GM12872 (cell line): ENCODE measurements at regions not wholly inside any gene's neighbourhood (a gene's known extent, or its start where the extent isn't known, plus 50 kb on each side); places are given as distances from the start of the nearest gene placed in this dataset.

Experiments used
- CTCF ChIP-seq: IDR thresholded peaks from 3 replicates; pipeline ENCODE4 v1.5.1; 2011; ENCODE audit warnings: low read depth, mild to moderate bottlenecking, low read length, moderate library complexity; ENCODE audit not compliant: insufficient read depth

GRCh38 chrX:40156470-40157227 is 58.9 kb upstream of the BCOR start:
- TF ChIP-seq CTCF, result no peak

GRCh38 chrX:40155589-40156469 is 58.1 kb upstream of the BCOR start:
- no peak for TF ChIP-seq CTCF

GRCh38 chrX:40154853-40155588 is 57.3 kb upstream of the BCOR start:
- no peak for TF ChIP-seq CTCF

GRCh38 chrX:40154250-40154852 is 56.6 kb upstream of the BCOR start:
- TF ChIP-seq CTCF, result no peak

GRCh38 chrX:40153345-40154249 is 55.8 kb upstream of the BCOR start:
- TF ChIP-seq CTCF, result no peak

- no peak for TF ChIP-seq CTCF
Measured at GRCh38 chrX:40152741-40153344, 55.1 kb upstream of the BCOR start.
